Progenitor cell of endocrine pancreas (in vitro differentiated cells): ENCODE measurements at regions not wholly inside any gene's neighbourhood (a gene's known extent, or its start where the extent isn't known, plus 50 kb on each side); places are given as distances from the start of the nearest gene placed in this dataset.

Experiments
- DNase-seq: peaks from one replicate; pipeline ENCODE4 v3.0.0; 2021; ENCODE audit warnings: low spot score; ENCODE audit not compliant: unreplicated experiment
- H3K27ac Mint-ChIP-seq: 2 replicates; pipeline ENCODE4 v1.8.0; 2021; ENCODE audit warnings: mild to moderate bottlenecking, moderate library complexity, mixed read lengths
- H3K27me3 Mint-ChIP-seq: 2 replicates; pipeline ENCODE4 v1.8.0; 2021; ENCODE audit warnings: mixed read lengths
- H3K36me3 Mint-ChIP-seq: 2 replicates; pipeline ENCODE4 v1.8.0; 2022; ENCODE audit warnings: mixed read lengths; ENCODE audit not compliant: insufficient read depth
- H3K4me1 Mint-ChIP-seq: 2 replicates; pipeline ENCODE4 v1.8.0; 2021; ENCODE audit warnings: low read depth, mixed read lengths
- H3K4me3 Mint-ChIP-seq: 2 replicates; pipeline ENCODE4 v1.8.0; 2021; ENCODE audit warnings: low read depth, mild to moderate bottlenecking, moderate library complexity, mixed read lengths
- H3K9me3 Mint-ChIP-seq: 2 replicates; pipeline ENCODE4 v1.8.0; 2021; ENCODE audit warnings: low read depth, mixed read lengths
- CTCF ChIP-seq: fragments of 200-600 bp; sonication (generic); IDR thresholded peaks from one replicate; pipeline ENCODE4 v1.5.0; 2021; ENCODE audit warnings: antibody characterized with exemption, mild to moderate bottlenecking; ENCODE audit not compliant: unreplicated experiment

- TF ChIP-seq CTCF = no peak
- Mint-ChIP-seq H3K36me3 (no peaks in the 10 kb centered on the region), H3K4me3 (no peak overlapping the region), H3K27ac (no peak overlapping the region), H3K9me3 (peaks cover 29% of the 10 kb centered on the region), H3K4me1 (no peaks in the 10 kb centered on the region), H3K27me3 (no peaks in the 10 kb centered on the region)
- no peak for DNase-seq
Measured at GRCh38 chr3:104635872-104636580, 730.7 kb upstream of the ALCAM start.

- H3K9me3 Mint-ChIP-seq = peaks cover 29% of the 10 kb centered on the region
- H3K27ac Mint-ChIP-seq = no peak overlapping the region
- H3K4me1 Mint-ChIP-seq = no peaks in the 10 kb centered on the region
- no peak for TF ChIP-seq CTCF
- H3K4me3 Mint-ChIP-seq = no peak overlapping the region
- DNase-seq = no peak
- no peaks in the 10 kb centered on the region for H3K27me3 Mint-ChIP-seq
- no peaks in the 10 kb centered on the region for H3K36me3 Mint-ChIP-seq
Measured at GRCh38 chr3:104642827-104643226, 723.9 kb upstream of the ALCAM start.

GRCh38 chr3:104646196-104646595, 720.5 kb upstream of the ALCAM start:
- H3K4me3 Mint-ChIP-seq = no peak overlapping the region
- no peak overlapping the region for H3K27ac Mint-ChIP-seq
- peaks cover 3% of the 10 kb centered on the region for H3K9me3 Mint-ChIP-seq
- no peak for DNase-seq
- H3K27me3 Mint-ChIP-seq = no peaks in the 10 kb centered on the region
- no peak for TF ChIP-seq CTCF
- H3K4me1 Mint-ChIP-seq = peaks cover 2% of the 10 kb centered on the region
- no peaks in the 10 kb centered on the region for H3K36me3 Mint-ChIP-seq

- H3K27me3 Mint-ChIP-seq = no peaks in the 10 kb centered on the region
- no peak for TF ChIP-seq CTCF
- H3K4me1 Mint-ChIP-seq = peaks cover 2% of the 10 kb centered on the region
- no peaks in the 10 kb centered on the region for H3K36me3 Mint-ChIP-seq
- no peak overlapping the region for H3K4me3 Mint-ChIP-seq
- H3K9me3 Mint-ChIP-seq = peaks cover 6% of the 10 kb centered on the region
- H3K27ac Mint-ChIP-seq = no peak overlapping the region
- no peak for DNase-seq
Measured at GRCh38 chr3:104648823-104649222, 717.9 kb upstream of the ALCAM start.

GRCh38 chr3:104669083-104669482, 697.6 kb upstream of the ALCAM start:
- H3K4me1 Mint-ChIP-seq = no peaks in the 10 kb centered on the region
- no peaks in the 10 kb centered on the region for H3K27me3 Mint-ChIP-seq
- TF ChIP-seq CTCF = no peak
- H3K36me3 Mint-ChIP-seq = no peaks in the 10 kb centered on the region
- no peak overlapping the region for H3K27ac Mint-ChIP-seq
- H3K9me3 Mint-ChIP-seq = peaks cover 6% of the 10 kb centered on the region
- no peak overlapping the region for H3K4me3 Mint-ChIP-seq
- DNase-seq = no peak
